Karpas-422 (cell line): ENCODE measurements at regions not wholly inside any gene's neighbourhood (a gene's known extent, or its start where the extent isn't known, plus 50 kb on each side); places are given as distances from the start of the nearest gene placed in this dataset.

ENCODE experiments used
- DNase-seq: peaks from one replicate; pipeline ENCODE4 v3.0.0-alpha.2; 2015
- H2AFZ ChIP-seq: fragments of 200-600 bp; sonication (generic); 2 replicates; pipeline ENCODE4 v1.6.1; 2014; ENCODE audit warnings: antibody characterized with exemption, low read length, mixed read lengths
- H3K27ac ChIP-seq: fragments of 200-600 bp; sonication (generic); 2 replicates; pipeline ENCODE4 v1.5.1; 2014; ENCODE audit warnings: mild to moderate bottlenecking, low read length, moderate library complexity
- H3K27me3 ChIP-seq: fragments of 200-600 bp; sonication (generic); 2 replicates; pipeline ENCODE4 v1.6.1; 2014; ENCODE audit warnings: low read length, mixed read lengths
- H3K36me3 ChIP-seq: fragments of 200-600 bp; sonication (generic); 2 replicates; pipeline ENCODE4 v1.6.1; 2014; ENCODE audit warnings: low read length, mixed read lengths; ENCODE audit not compliant: insufficient read depth
- H3K4me1 ChIP-seq: fragments of 200-600 bp; sonication (generic); 2 replicates; pipeline ENCODE4 v1.6.1; 2014; ENCODE audit warnings: mild to moderate bottlenecking, low read length, mixed read lengths
- H3K4me2 ChIP-seq: fragments of 200-600 bp; sonication (generic); 2 replicates; pipeline ENCODE4 v1.6.1; 2014; ENCODE audit warnings: low read length, low read depth, mild to moderate bottlenecking; ENCODE audit not compliant: poor library complexity, severe bottlenecking
- H3K4me3 ChIP-seq: fragments of 200-600 bp; sonication (generic); 2 replicates; pipeline ENCODE4 v1.5.1; 2014; ENCODE audit warnings: mild to moderate bottlenecking, antibody characterized with exemption, low read length, mixed read lengths
- H3K79me2 ChIP-seq: fragments of 200-600 bp; sonication (generic); 2 replicates; pipeline ENCODE4 v1.6.1; 2014; ENCODE audit warnings: mild to moderate bottlenecking, low read length, mixed read lengths
- H3K9ac ChIP-seq: fragments of 200-600 bp; sonication (generic); 2 replicates; pipeline ENCODE4 v1.6.0; 2014; ENCODE audit warnings: low read length
- H3K9me2 ChIP-seq: fragments of 200-600 bp; sonication (generic), shearing (Covaris generic); replicated peaks from 2 replicates; pipeline ENCODE4 v1.6.0; 2014; ENCODE audit warnings: mild to moderate bottlenecking, low read length, moderate library complexity; ENCODE audit not compliant: insufficient read depth
- H3K9me3 ChIP-seq: fragments of 300-700, 200-600 bp; sonication (generic); 2 replicates; pipeline ENCODE4 v1.6.1; 2014; ENCODE audit warnings: low read length, mixed read lengths
- H4K20me1 ChIP-seq: fragments of 200-600 bp; sonication (generic); 2 replicates; pipeline ENCODE4 v1.6.1; 2014; ENCODE audit warnings: mild to moderate bottlenecking, antibody characterized with exemption, low read length, low read depth; ENCODE audit not compliant: insufficient read depth

DNA sequence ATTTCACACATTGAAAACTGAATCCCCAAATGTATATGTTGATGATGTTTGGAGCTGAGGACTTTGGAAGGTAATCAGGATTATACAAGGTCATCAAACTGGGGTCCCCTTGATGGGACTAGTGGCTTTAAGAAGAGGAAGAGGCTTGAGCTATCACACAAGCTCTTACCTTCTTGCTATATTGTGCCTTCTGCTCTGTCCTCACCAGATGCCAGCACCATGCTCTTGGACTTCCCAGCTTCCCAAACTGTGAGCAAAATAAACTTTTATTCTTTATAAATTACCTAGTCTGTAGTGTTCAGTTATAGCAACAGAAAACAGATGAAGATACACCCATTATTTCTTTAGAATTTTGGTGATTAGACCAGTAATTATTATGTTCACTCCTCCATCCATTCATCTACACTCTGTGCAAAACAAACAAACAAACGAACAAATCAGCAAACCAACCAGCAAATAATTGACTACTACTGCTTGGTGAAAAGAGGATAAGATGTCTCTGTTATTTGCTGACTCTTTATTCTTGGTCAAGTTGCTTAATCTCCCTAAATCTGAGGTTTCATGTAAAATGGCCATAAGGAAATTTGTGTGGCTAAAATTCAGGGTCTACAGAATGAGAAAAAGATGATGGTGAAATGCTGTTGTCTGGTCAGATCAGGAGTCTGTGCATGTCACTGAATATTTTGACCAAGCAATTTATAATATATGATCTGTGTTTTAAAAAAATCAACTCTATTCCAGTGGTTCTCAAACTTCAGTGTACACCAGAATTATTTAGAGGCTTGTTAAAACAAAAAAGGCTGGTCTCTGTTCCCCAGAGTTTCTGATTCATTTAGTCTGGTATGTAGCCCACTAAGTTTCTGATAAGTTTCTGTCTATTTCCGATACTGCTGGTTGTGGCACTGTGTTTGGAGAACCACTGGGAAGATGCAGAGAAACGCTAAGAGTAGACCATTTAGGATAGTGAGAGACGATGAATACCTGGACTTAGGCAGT lies 854.1 kb downstream of the MAT2B start:
- Histone ChIP-seq H3K9me2 (no peaks in the 10 kb centered on the region), H3K79me2 (no peaks in the 10 kb centered on the region), H3K27ac (no peak overlapping the region), H3K36me3 (no peaks in the 10 kb centered on the region), H4K20me1 (no peaks in the 10 kb centered on the region), H3K9ac (no peak overlapping the region), H3K4me2 (no peak overlapping the region), H3K27me3 (no peaks in the 10 kb centered on the region), H2AFZ (no peak overlapping the region), H3K4me1 (no peaks in the 10 kb centered on the region), H3K4me3 (no peak overlapping the region), H3K9me3 (peaks cover 14% of the 10 kb centered on the region; the same call in 1 of the 2 replicates)
- no peak for DNase-seq

GRCh38 chr5:164360589-164360988 lies 855.2 kb downstream of the MAT2B start:
- Histone ChIP-seq H3K79me2 (no peaks in the 10 kb centered on the region), H3K9me3 (peaks cover 14% of the 10 kb centered on the region; the same call in 1 of the 2 replicates), H3K4me3 (no peak overlapping the region), H3K9me2 (no peaks in the 10 kb centered on the region), H3K4me1 (no peaks in the 10 kb centered on the region), H3K27ac (no peak overlapping the region), H3K9ac (no peak overlapping the region), H3K27me3 (no peaks in the 10 kb centered on the region), H4K20me1 (no peaks in the 10 kb centered on the region), H2AFZ (no peak overlapping the region), H3K36me3 (no peaks in the 10 kb centered on the region), H3K4me2 (no peak overlapping the region)
- DNase-seq: no peak

GRCh38 chr5:164361986-164362385 lies 856.6 kb downstream of the MAT2B start:
- no peaks in the 10 kb centered on the region for H3K27me3 ChIP-seq

GRCh38 chr5:164362835-164363234 lies 857.4 kb downstream of the MAT2B start:
- no peaks in the 10 kb centered on the region for H4K20me1 ChIP-seq

More at GRCh38 chr5:164361986-164362385, 856.6 kb downstream of the MAT2B start:
- Histone ChIP-seq H3K9me3 (peaks cover 6% of the 10 kb centered on the region; the same call in 1 of the 2 replicates), H4K20me1 (no peaks in the 10 kb centered on the region), H3K4me1 (no peaks in the 10 kb centered on the region), H2AFZ (no peak overlapping the region), H3K27ac (no peak overlapping the region), H3K36me3 (no peaks in the 10 kb centered on the region), H3K4me3 (no peak overlapping the region), H3K9ac (no peak overlapping the region), H3K9me2 (no peaks in the 10 kb centered on the region), H3K79me2 (no peaks in the 10 kb centered on the region), H3K4me2 (no peak overlapping the region)
- no peak for DNase-seq

GRCh38 chr5:164364237-164365208 lies 859.1 kb downstream of the MAT2B start:
- H3K4me2 ChIP-seq: no peak overlapping the region
- no peaks in the 10 kb centered on the region for H3K79me2 ChIP-seq
- no peak overlapping the region for H3K27ac ChIP-seq
- no peak for DNase-seq
- no peaks in the 10 kb centered on the region for H3K36me3 ChIP-seq
- H3K9me2 ChIP-seq: no peaks in the 10 kb centered on the region
- H3K27me3 ChIP-seq: no peaks in the 10 kb centered on the region
- no peak overlapping the region for H2AFZ ChIP-seq
- peaks cover 10% of the 10 kb centered on the region; the same call in 1 of the 2 replicates for H3K9me3 ChIP-seq
- no peaks in the 10 kb centered on the region for H3K4me1 ChIP-seq
- H3K9ac ChIP-seq: no peak overlapping the region
- H4K20me1 ChIP-seq: no peaks in the 10 kb centered on the region
- H3K4me3 ChIP-seq: no peak overlapping the region

More at GRCh38 chr5:164362835-164363234, 857.4 kb downstream of the MAT2B start:
- Histone ChIP-seq H3K27ac (no peak overlapping the region), H3K79me2 (no peaks in the 10 kb centered on the region), H3K27me3 (no peaks in the 10 kb centered on the region), H3K9ac (no peak overlapping the region), H3K9me3 (peaks cover 10% of the 10 kb centered on the region; the same call in 1 of the 2 replicates), H2AFZ (no peak overlapping the region), H3K4me3 (no peak overlapping the region), H3K36me3 (no peaks in the 10 kb centered on the region), H3K4me2 (no peak overlapping the region), H3K4me1 (no peaks in the 10 kb centered on the region), H3K9me2 (no peaks in the 10 kb centered on the region)
- DNase-seq: no peak

GRCh38 chr5:164370841-164371240 lies 865.4 kb downstream of the MAT2B start:
- no peak overlapping the region for H3K27ac ChIP-seq
- DNase-seq: no peak
- H3K4me3 ChIP-seq: no peak overlapping the region
- H3K79me2 ChIP-seq: no peaks in the 10 kb centered on the region
- H4K20me1 ChIP-seq: no peaks in the 10 kb centered on the region
- H3K9me3 ChIP-seq: peaks cover 9% of the 10 kb centered on the region; the same call in 1 of the 2 replicates
- no peaks in the 10 kb centered on the region for H3K27me3 ChIP-seq
- no peaks in the 10 kb centered on the region for H3K9me2 ChIP-seq
- H3K36me3 ChIP-seq: no peaks in the 10 kb centered on the region
- H3K9ac ChIP-seq: no peak overlapping the region
- no peaks in the 10 kb centered on the region for H3K4me1 ChIP-seq
- no peak overlapping the region for H2AFZ ChIP-seq
- H3K4me2 ChIP-seq: no peak overlapping the region

DNA sequence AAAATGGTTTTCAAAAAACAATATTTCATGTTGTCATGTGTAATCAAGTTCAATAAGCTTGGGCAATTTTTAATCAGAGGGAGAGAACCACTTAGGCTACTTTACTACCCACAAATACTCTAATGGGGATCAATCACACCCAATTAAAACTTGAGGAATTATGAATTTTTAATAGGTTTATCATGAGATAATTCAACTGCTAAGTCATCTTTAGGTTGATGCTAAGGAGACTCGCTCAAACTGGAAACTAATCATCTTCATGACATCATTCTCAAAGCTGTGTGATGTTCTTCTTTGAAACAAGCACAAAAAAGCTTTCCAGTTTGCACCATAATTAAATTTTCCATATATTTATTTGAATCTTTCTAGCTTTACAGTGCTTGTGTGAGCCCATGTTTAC lies 867.5 kb downstream of the MAT2B start:
- H2AFZ ChIP-seq: no peak overlapping the region
- no peaks in the 10 kb centered on the region for H3K27me3 ChIP-seq
- H3K4me1 ChIP-seq: no peaks in the 10 kb centered on the region
- peaks cover 10% of the 10 kb centered on the region; the same call in 1 of the 2 replicates for H3K9me3 ChIP-seq
- H3K4me3 ChIP-seq: no peak overlapping the region
- no peak overlapping the region for H3K9ac ChIP-seq
- H3K27ac ChIP-seq: no peak overlapping the region
- H4K20me1 ChIP-seq: no peaks in the 10 kb centered on the region
- no peak for DNase-seq
- H3K4me2 ChIP-seq: no peak overlapping the region
- no peaks in the 10 kb centered on the region for H3K36me3 ChIP-seq
- H3K79me2 ChIP-seq: no peaks in the 10 kb centered on the region
- H3K9me2 ChIP-seq: no peaks in the 10 kb centered on the region; the same call in 1 of the 2 replicates
